ENCODE measurements at regions not wholly inside any gene's neighbourhood (a gene's known extent, or its start where the extent isn't known, plus 50 kb on each side); places are given as distances from the start of the nearest gene placed in this dataset.

- BruUV-seq (replicated peaks): no TSS peak
Observed at GRCh38 chr9:13690595-13690994, 411.1 kb upstream of the MPDZ start.

More at GRCh38 chr9:13690595-13690994, 411.1 kb upstream of the MPDZ start:
- intact Hi-C loops (cut with micrococcal nuclease; ENCODE audit: unreplicated experiment) (no loop called here), in situ Hi-C loops (cut with HindIII; ENCODE audit: extremely low pct_ligation_motif_present, low pct_unique_long_range_greater_than_20kb) (no loop called here)
- POLR2A ChIA-PET: no interaction called here
- FAIRE-seq (no peak), ATAC-seq (no peak), DNase-seq (ENCODE audit: low spot score) (no peak)
- no peaks in the 10 kb centered on the region for H4K20me1 ChIP-seq (ENCODE audit: insufficient read depth, low read length)
- H3K4me2 ChIP-seq (ENCODE audit: low read depth, low read length): no peak overlapping the region
- H3K79me2 ChIP-seq (ENCODE audit: insufficient read depth, low read length): no peaks in the 10 kb centered on the region
- WGBS (ENCODE audit: low lambda C conversion rate): 4% methylated on average over 1 of the region's 1 CpG
- H3K9me3 ChIP-seq (ENCODE audit: low read length): no peaks in the 10 kb centered on the region; the same call in 1 of the 2 replicates
- no peak for TF ChIP-seq SNAPC2 (CRISPR knock-in tag; IDR thresholded peaks at IDR 0.05)
- TF ChIP-seq EED (CRISPR knock-in tag; IDR thresholded peaks at IDR 0.05): no peak
- TF ChIP-seq ZNF678 (CRISPR knock-in tag; IDR thresholded peaks at IDR 0.05): no peak
- TF ChIP-seq BHLHE40 (IDR thresholded peaks at IDR 0.05; ENCODE audit: low read length): no peak
- no peak for TF ChIP-seq SMARCE1 (IDR thresholded peaks at IDR 0.05; ENCODE audit: borderline replicate concordance)
- TF ChIP-seq YEATS4 (CRISPR knock-in tag; IDR thresholded peaks at IDR 0.05; ENCODE audit: borderline replicate concordance): no peak
- TF ChIP-seq ZBTB4 (CRISPR knock-in tag; IDR thresholded peaks at IDR 0.05; ENCODE audit: borderline replicate concordance): no peak
- no peak for TF ChIP-seq BCL6 (CRISPR knock-in tag; IDR thresholded peaks at IDR 0.05)
- TF ChIP-seq ZNF704 (CRISPR knock-in tag; IDR thresholded peaks at IDR 0.05; ENCODE audit: borderline replicate concordance): no peak
- TF ChIP-seq ZNF180 (CRISPR knock-in tag; IDR thresholded peaks at IDR 0.05; ENCODE audit: borderline replicate concordance, low read depth): no peak
- TF ChIP-seq ATF3 (CRISPR knock-in tag; IDR thresholded peaks at IDR 0.05): no peak
- no peak for TF ChIP-seq CBX1 (IDR thresholded peaks at IDR 0.05; ENCODE audit: low read depth)
- no peak overlapping the region for H2AFZ ChIP-seq (ENCODE audit: low read length)
- H3K27me3 ChIP-seq (ENCODE audit: control insufficient read depth in 1 of 2, insufficient read depth in 2 of 2, low read length in 2 of 2): no peaks in the 10 kb centered on the region
- CTCF ChIA-PET (ENCODE audit: low intra/inter-chr PET ratio, low total read pairs): no interaction called here
- no peaks in the 10 kb centered on the region for H3K4me1 ChIP-seq (ENCODE audit: insufficient read depth, low read length)
- no peak overlapping the region for H3K4me3 ChIP-seq (replicated peaks in 1 of 3; ENCODE audit: insufficient read depth in 1 of 3, low read depth in 2 of 3, low read length in 3 of 3)
- no peaks in the 10 kb centered on the region for H3K36me3 ChIP-seq (replicated peaks in 1 of 2; ENCODE audit: control insufficient read depth in 1 of 2, insufficient read depth in 2 of 2, low read length in 2 of 2)
- H3K9ac ChIP-seq (ENCODE audit: insufficient read depth, low read depth, low read length): no peak overlapping the region
- no peak overlapping the region for H3K27ac ChIP-seq (ENCODE audit: extremely low read length, insufficient read depth, low read length)
